Uterus (tissue), 3 donors: ENCODE measurements at regions not wholly inside any gene's neighbourhood (a gene's known extent, or its start where the extent isn't known, plus 50 kb on each side); places are given as distances from the start of the nearest gene placed in this dataset.

ENCODE experiments used
- DNase-seq, 2 donors: peaks; one replicate each; pipeline ENCODE4 v3.0.0-alpha.2; 2019 to 2020
- H3K27ac ChIP-seq, 2 donors: fragments of 200-600 bp; sonication (generic); 1 replicate in 1 of 2; 2 replicates in 1 of 2; pipeline ENCODE4 v1.5.1; 2016 to 2018
- H3K27me3 ChIP-seq, 2 donors: fragments of 200-600 bp; sonication (generic); one replicate each; pipeline ENCODE4 v1.5.1; 2018 to 2019; ENCODE audit warnings: control low read depth in 1 of 2
- H3K36me3 ChIP-seq, 2 donors: fragments of 200-600 bp; sonication (generic); one replicate each; pipeline ENCODE4 v1.5.1; 2019; ENCODE audit warnings: control low read depth in 1 of 2
- H3K4me1 ChIP-seq, 2 donors: fragments of 200-600 bp; sonication (generic); one replicate each; pipeline ENCODE4 v1.5.1; 2018 to 2019; ENCODE audit warnings: control low read depth in 1 of 2
- H3K4me3 ChIP-seq, 2 donors: fragments of 200-600 bp; sonication (generic); 1 replicate in 1 of 2; 2 replicates in 1 of 2; pipeline ENCODE4 v1.5.1; 2018 to 2019; ENCODE audit warnings: mild to moderate bottlenecking in 1 of 2
- H3K9me3 ChIP-seq, 2 donors: fragments of 200-600 bp; sonication (generic); one replicate each; pipeline ENCODE4 v1.5.1; 2019; ENCODE audit warnings: control low read depth in 1 of 2
- CTCF ChIP-seq, 4 experiments: fragments of 200-600 bp in 2 of 4; fragments of 450-650 bp in 2 of 4; sonication (generic) in 2 of 4; IDR thresholded peaks; one replicate each; pipeline ENCODE4 v1.5.1; 2016 to 2019; ENCODE audit warnings: antibody characterized with exemption in 4 of 4, mild to moderate bottlenecking in 2 of 4, moderate library complexity in 1 of 4
- POLR2A ChIP-seq, 2 donors: fragments of 450-650 bp; IDR thresholded peaks; one replicate each; pipeline ENCODE4 v1.6.1; 2016; ENCODE audit warnings: antibody characterized with exemption in 2 of 2, mild to moderate bottlenecking in 1 of 2, moderate library complexity in 1 of 2
- intact Hi-C: fragments of 100-400 bp; cut with DNase I; formaldehyde crosslinking; loops from one replicate; pipeline ENCODE4 v1.15.1; 2023; ENCODE audit warnings: low total_unique reads
- donor health status: DM: yes; HTN: yes; CAD: no.

- Histone ChIP-seq H3K27ac (peak overlapping the region; percentile 55 to 57), H3K36me3 (no peaks in the 10 kb centered on the region), H3K4me1 (peaks cover 0 to 3% of the 10 kb centered on the region in 2 donors), H3K27me3 (no peaks in the 10 kb centered on the region), H3K4me3 (no peak overlapping the region), H3K9me3 (no peaks in the 10 kb centered on the region)
- no peak for DNase-seq
- TF ChIP-seq POLR2A (IDR thresholded peaks at IDR 0.05) (no peak), CTCF (IDR thresholded peaks at IDR 0.05) (no peak)
- intact Hi-C loops, result no loop called here
Measured at GRCh38 chr20:50399917-50400704, 110.1 kb upstream of the PTPN1 start.

- no peak for TF ChIP-seq CTCF (IDR thresholded peaks at IDR 0.05)
- TF ChIP-seq POLR2A (IDR thresholded peaks at IDR 0.05), result no peak
- H3K27me3 ChIP-seq, result no peaks in the 10 kb centered on the region
- no peaks in the 10 kb centered on the region for H3K9me3 ChIP-seq
- H3K4me3 ChIP-seq, result no peak overlapping the region
- H3K27ac ChIP-seq, result peak overlapping the region; percentile 55 to 57
- H3K4me1 ChIP-seq, result no peaks in the 10 kb centered on the region
- no peak for DNase-seq
- no peaks in the 10 kb centered on the region for H3K36me3 ChIP-seq
- intact Hi-C loops, result no loop called here
Measured at GRCh38 chr20:50400705-50401586, 109.2 kb upstream of the PTPN1 start.

- TF ChIP-seq POLR2A (IDR thresholded peaks at IDR 0.05) (no peak), CTCF (IDR thresholded peaks at IDR 0.05) (no peak)
- Histone ChIP-seq H3K4me1 (no peaks in the 10 kb centered on the region), H3K27ac (peak overlapping the region in 1 of 2 donors; percentile 1), H3K4me3 (no peak overlapping the region), H3K36me3 (no peaks in the 10 kb centered on the region), H3K9me3 (no peaks in the 10 kb centered on the region), H3K27me3 (no peaks in the 10 kb centered on the region)
- intact Hi-C loops, result no loop called here
- DNase-seq, result no peak
Measured at GRCh38 chr20:50401587-50402418, 108.4 kb upstream of the PTPN1 start.

- Histone ChIP-seq H3K36me3 (no peaks in the 10 kb centered on the region), H3K4me3 (no peak overlapping the region), H3K9me3 (no peaks in the 10 kb centered on the region), H3K4me1 (no peaks in the 10 kb centered on the region), H3K27me3 (no peaks in the 10 kb centered on the region), H3K27ac (peak overlapping the region; percentile 38 to 49)
- intact Hi-C loops, result no loop called here
- no peak for DNase-seq
- TF ChIP-seq POLR2A (IDR thresholded peaks at IDR 0.05) (no peak), CTCF (IDR thresholded peaks at IDR 0.05) (no peak)
Measured at GRCh38 chr20:50403565-50404418, 106.4 kb upstream of the PTPN1 start.
